ENCODE measurements at regions not wholly inside any gene's neighbourhood (a gene's known extent, or its start where the extent isn't known, plus 50 kb on each side); places are given as distances from the start of the nearest gene placed in this dataset.
A peak's percentile ranks its signal among the peaks of the same experiment; 100 is the strongest.

DNA sequence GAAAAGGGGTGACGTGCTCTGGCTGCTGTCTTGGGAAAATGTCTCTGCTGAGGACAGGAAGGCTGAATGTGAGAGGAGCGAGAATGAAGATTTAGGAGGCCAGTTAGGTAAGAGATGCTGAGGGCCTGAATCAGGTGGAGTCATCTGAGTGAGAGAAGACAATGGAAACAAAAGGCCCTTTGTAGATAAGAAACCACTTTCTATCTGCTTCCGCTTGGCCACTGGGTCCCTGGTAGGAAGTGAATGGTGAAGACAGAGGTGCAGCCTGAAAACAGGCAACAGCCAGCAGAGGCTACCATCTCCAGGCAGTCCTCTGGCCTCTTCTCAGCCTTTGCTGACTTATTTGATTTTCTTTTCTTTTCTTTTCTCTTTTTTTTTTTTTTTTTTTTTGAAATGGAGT is 374.0 kb upstream of the SLC14A2 start:
- H3K4me1 ChIP-seq, result peaks cover 0 to 5% (median 0%) of the 10 kb centered on the region in 4 donors
- WGBS (ENCODE audit: insufficient coverage, low coverage, low lambda C conversion rate, missing lambda C conversion rate), result 93% methylated on average over 2 of the region's 3 CpGs
- intact Hi-C loops (cut with DNase I), result no loop called here
- TF ChIP-seq, protein P1, sequence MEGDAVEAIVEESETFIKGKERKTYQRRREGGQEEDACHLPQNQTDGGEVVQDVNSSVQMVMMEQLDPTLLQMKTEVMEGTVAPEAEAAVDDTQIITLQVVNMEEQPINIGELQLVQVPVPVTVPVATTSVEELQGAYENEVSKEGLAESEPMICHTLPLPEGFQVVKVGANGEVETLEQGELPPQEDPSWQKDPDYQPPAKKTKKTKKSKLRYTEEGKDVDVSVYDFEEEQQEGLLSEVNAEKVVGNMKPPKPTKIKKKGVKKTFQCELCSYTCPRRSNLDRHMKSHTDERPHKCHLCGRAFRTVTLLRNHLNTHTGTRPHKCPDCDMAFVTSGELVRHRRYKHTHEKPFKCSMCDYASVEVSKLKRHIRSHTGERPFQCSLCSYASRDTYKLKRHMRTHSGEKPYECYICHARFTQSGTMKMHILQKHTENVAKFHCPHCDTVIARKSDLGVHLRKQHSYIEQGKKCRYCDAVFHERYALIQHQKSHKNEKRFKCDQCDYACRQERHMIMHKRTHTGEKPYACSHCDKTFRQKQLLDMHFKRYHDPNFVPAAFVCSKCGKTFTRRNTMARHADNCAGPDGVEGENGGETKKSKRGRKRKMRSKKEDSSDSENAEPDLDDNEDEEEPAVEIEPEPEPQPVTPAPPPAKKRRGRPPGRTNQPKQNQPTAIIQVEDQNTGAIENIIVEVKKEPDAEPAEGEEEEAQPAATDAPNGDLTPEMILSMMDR (IDR thresholded peaks at IDR 0.05), result no peak
- no peak for TF ChIP-seq POLR2A (IDR thresholded peaks at IDR 0.05)
- H3K27ac ChIP-seq, result no peak overlapping the region
- no peaks in the 10 kb centered on the region for H3K9me3 ChIP-seq
- ATAC-seq (no peak), DNase-seq (no peak)
- H3K36me3 ChIP-seq, result no peaks in the 10 kb centered on the region
- no peaks in the 10 kb centered on the region for H3K27me3 ChIP-seq
- no peak overlapping the region for H3K4me3 ChIP-seq

DNA sequence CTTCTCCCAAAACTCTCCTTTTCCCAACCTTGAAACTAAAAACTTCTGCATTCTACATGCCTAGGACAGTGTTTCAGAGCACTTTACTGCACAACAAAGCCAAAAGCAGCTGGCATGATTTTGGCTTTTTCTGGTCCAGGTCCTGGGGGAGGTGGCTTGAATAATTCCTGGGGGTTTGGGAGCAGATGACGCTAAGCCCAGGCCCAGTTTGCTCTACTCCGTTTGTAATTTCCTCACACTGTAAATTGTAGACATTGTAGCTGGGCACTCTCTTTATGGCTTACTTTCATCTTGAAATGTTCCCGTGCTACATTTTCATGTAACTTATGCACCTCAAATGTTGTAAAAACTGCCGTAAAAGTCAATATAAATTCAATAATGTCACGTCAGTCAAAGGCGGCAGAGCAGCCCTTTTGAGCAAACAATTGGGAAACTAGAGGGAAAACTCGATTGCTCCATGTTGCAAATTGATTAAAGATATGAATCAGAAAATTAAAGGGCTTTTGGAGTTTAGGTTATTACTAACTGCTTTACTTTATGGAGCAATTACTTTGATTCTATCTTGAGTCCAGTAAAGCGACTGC is 373.2 kb upstream of the SLC14A2 start:
- Histone ChIP-seq H3K27ac (peak overlapping the region in 1 of 3 donors; percentile 38), H3K4me3 (no peak overlapping the region), H3K27me3 (no peaks in the 10 kb centered on the region), H3K9me3 (no peaks in the 10 kb centered on the region), H3K4me1 (peaks cover 0 to 5% (median 1%) of the 10 kb centered on the region in 4 donors), H3K36me3 (no peaks in the 10 kb centered on the region)
- intact Hi-C loops (cut with DNase I), result no loop called here
- ATAC-seq (peak; percentile 47 to 72 (median 57)), DNase-seq (no peak)
- 31% methylated on average over 8 of the region's 8 CpGs for WGBS (ENCODE audit: insufficient coverage, low coverage, low lambda C conversion rate, missing lambda C conversion rate)
- no peak for TF ChIP-seq POLR2A (IDR thresholded peaks at IDR 0.05)
- TF ChIP-seq, protein P1 (IDR thresholded peaks at IDR 0.05), result no peak

DNA sequence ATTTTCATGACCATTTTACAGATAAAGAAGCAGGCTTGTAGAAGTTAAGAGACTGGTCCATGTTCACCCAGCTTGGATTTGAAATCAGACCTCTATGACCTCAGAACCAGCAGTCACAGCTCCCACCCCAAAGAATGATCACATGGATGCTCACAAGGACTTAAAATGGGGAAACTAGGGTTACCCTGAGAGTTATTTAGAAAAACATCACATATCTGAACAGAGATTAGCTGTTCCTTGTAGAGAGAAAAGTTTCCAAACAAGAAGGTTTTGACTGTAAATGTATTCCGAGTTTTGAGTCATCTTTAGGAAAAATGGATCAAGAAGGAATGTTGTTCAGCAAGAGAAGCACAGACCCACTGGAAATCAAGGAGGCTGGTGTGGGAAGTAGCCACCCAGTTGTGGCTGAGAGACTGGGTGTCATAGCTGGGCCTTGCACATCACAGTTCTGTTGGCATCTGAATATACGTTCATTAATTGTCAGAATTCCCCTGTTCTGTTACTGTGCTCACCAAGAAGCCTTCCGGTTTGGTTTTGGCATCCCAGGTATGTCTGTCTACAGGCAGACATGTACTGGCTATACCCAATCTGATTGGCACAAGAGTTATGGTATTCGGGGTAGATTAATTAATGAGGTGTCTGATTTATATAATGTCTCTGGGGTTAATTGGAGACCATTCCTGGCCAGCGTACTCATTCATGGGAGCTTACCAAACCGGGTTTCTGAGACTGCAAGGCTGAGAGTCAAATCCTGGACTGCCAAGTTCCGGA is 371.8 kb upstream of the SLC14A2 start:
- DNase-seq (no peak), ATAC-seq (no peak)
- intact Hi-C loops (cut with DNase I), result no loop called here
- TF ChIP-seq POLR2A (IDR thresholded peaks at IDR 0.05), result no peak
- TF ChIP-seq, protein P1 (IDR thresholded peaks at IDR 0.05), result no peak
- Histone ChIP-seq H3K4me3 (no peak overlapping the region), H3K4me1 (peaks cover 0 to 5% (median 2%) of the 10 kb centered on the region in 4 donors), H3K9me3 (no peaks in the 10 kb centered on the region), H3K36me3 (no peaks in the 10 kb centered on the region), H3K27me3 (no peaks in the 10 kb centered on the region), H3K27ac (no peak overlapping the region)
- WGBS (ENCODE audit: insufficient coverage, low coverage, low lambda C conversion rate, missing lambda C conversion rate), result 83% methylated on average over 5 of the region's 7 CpGs

DNA sequence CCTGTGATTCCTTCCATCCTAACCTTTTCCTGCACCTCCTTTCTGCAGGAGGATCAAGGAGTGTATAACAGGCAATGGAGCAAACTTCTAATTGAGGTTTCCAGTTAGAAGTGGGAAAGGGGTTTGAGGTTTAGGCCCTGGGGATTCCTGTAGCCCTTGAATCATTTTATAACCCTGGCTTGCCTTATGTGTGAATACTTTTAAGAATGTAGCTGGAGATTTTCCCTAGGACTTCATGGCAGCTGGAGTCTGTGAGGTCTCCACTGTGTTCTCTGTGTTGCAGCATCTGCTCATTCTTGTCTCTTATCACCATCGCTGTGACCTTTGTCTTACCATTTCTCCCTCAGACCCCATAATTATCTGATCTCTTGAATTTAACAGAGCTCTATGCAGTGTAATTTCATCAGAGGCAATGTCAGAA is 370.2 kb upstream of the SLC14A2 start:
- DNase-seq (no peak), ATAC-seq (no peak)
- no peaks in the 10 kb centered on the region for H3K27me3 ChIP-seq
- TF ChIP-seq, protein P1 (IDR thresholded peaks at IDR 0.05), result no peak
- no peak for TF ChIP-seq POLR2A (IDR thresholded peaks at IDR 0.05)
- H3K9me3 ChIP-seq, result no peaks in the 10 kb centered on the region
- no peaks in the 10 kb centered on the region for H3K36me3 ChIP-seq
- intact Hi-C loops (cut with DNase I), result no loop called here
- no peak overlapping the region for H3K27ac ChIP-seq
- WGBS (ENCODE audit: insufficient coverage, low coverage, low lambda C conversion rate, missing lambda C conversion rate), result 77% methylated on average over 1 of the region's 1 CpG
- peaks cover 0 to 16% (median 6%) of the 10 kb centered on the region in 4 donors for H3K4me1 ChIP-seq
- no peak overlapping the region for H3K4me3 ChIP-seq

Data from right lobe of liver (tissue), 6 donors.